WERI-Rb-1 (cell line): ENCODE measurements at regions not wholly inside any gene's neighbourhood (a gene's known extent, or its start where the extent isn't known, plus 50 kb on each side); places are given as distances from the start of the nearest gene placed in this dataset.

Experiments used
- DNase-seq: peaks from one replicate; pipeline ENCODE4 v3.0.0-alpha.2; 2020
- H3K27ac ChIP-seq: fragments of 250-450 bp; sonication (Bioruptor Pico); 2 replicates; pipeline ENCODE4 v1.5.1; 2020; ENCODE audit warnings: mild to moderate bottlenecking, moderate library complexity
- H3K27me3 ChIP-seq: fragments of 250-450 bp; sonication (Bioruptor Pico); 2 replicates; pipeline ENCODE4 v1.5.1; 2021; ENCODE audit warnings: mild to moderate bottlenecking, low read depth, moderate library complexity; ENCODE audit not compliant: insufficient read depth, severe bottlenecking
- H3K36me3 ChIP-seq: fragments of 250-450 bp; sonication (Bioruptor Pico); 2 replicates; pipeline ENCODE4 v1.5.1; 2020; ENCODE audit warnings: mild to moderate bottlenecking, moderate library complexity
- H3K4me3 ChIP-seq: 2 replicates; pipeline ENCODE4 v1.5.1; 2011; ENCODE audit warnings: low read depth, mild to moderate bottlenecking, control low read depth, low read length
- H3K9me3 ChIP-seq: fragments of 250-450 bp; sonication (Bioruptor Pico); 2 replicates; pipeline ENCODE4 v1.5.1; 2021; ENCODE audit warnings: mild to moderate bottlenecking, moderate library complexity; ENCODE audit not compliant: severe bottlenecking
- TF ChIP-seq, protein P1 (sequence below): IDR thresholded peaks from 2 replicates; pipeline ENCODE4 v1.5.1; 2011; ENCODE audit warnings: low read depth, mild to moderate bottlenecking, control low read depth, inconsistent platforms, low read length

DNA sequence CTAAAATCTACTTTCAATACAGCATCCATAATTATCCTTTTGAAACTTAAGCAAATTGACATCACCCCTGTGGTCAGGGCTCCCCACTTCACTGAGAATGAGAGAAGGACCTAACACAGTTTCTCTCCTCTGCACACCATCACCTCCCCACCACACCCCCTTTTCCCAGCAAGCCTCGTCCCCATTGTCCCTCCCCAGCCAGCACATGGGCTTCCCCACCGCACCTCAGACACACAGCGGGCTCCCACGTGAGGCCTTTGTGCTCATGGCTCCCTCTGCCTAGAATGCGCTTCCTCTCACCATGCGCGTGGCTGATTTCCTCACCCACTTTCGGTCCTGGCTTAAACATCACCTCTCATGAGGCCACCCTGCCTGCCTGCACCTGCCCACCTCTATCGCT is 639.0 kb upstream of the FRG1 start:
- no peak for DNase-seq
- no peak overlapping the region for H3K4me3 ChIP-seq
- no peak overlapping the region for H3K27ac ChIP-seq
- peaks cover 57% of the 10 kb centered on the region for H3K27me3 ChIP-seq
- H3K9me3 ChIP-seq, result no peaks in the 10 kb centered on the region
- H3K36me3 ChIP-seq, result no peaks in the 10 kb centered on the region
- TF ChIP-seq, protein P1, sequence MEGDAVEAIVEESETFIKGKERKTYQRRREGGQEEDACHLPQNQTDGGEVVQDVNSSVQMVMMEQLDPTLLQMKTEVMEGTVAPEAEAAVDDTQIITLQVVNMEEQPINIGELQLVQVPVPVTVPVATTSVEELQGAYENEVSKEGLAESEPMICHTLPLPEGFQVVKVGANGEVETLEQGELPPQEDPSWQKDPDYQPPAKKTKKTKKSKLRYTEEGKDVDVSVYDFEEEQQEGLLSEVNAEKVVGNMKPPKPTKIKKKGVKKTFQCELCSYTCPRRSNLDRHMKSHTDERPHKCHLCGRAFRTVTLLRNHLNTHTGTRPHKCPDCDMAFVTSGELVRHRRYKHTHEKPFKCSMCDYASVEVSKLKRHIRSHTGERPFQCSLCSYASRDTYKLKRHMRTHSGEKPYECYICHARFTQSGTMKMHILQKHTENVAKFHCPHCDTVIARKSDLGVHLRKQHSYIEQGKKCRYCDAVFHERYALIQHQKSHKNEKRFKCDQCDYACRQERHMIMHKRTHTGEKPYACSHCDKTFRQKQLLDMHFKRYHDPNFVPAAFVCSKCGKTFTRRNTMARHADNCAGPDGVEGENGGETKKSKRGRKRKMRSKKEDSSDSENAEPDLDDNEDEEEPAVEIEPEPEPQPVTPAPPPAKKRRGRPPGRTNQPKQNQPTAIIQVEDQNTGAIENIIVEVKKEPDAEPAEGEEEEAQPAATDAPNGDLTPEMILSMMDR, result no peak

DNA sequence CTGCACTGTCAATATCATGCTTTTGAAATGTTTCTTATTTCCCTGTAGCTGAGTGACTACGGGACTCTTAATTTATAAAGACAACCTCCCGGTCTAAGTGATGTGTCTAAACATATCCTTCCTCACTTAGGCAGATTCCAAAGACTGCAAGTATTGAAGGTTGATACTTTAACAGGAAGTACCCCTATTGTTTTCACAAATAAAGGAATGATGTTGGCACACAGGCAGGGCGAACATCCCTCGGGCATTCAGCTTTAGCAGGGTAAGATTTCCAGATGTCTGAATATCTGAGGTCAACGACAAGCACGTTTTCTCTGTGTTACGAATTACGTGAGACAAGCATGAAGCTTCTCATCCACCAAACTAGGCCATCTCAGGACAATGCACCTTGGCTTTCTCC is 638.0 kb upstream of the FRG1 start:
- DNase-seq, result no peak
- Histone ChIP-seq H3K9me3 (no peaks in the 10 kb centered on the region), H3K27me3 (peaks cover 61% of the 10 kb centered on the region), H3K4me3 (no peak overlapping the region), H3K27ac (no peak overlapping the region), H3K36me3 (no peaks in the 10 kb centered on the region)
- TF ChIP-seq, protein P1, result no peak

DNA sequence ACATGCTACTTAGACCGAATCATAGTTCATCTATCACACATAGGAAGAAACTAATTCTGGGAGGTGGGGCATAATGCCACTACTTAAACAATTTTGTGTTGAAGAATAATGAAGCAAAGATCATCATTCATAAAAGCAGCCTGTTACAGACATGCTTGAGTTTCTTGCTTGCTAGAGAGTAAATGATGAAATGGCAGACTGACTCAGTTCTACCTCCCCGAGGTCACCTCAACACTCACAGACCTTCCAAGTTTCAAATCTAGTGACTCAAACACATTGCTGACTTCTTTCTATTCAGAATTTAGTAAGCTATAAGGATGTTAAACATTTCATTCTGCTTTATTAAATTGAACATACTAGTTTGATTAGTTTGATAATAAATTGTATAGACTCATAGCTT is 636.5 kb upstream of the FRG1 start:
- Histone ChIP-seq H3K27me3 (peaks cover 61% of the 10 kb centered on the region), H3K9me3 (no peaks in the 10 kb centered on the region), H3K27ac (no peak overlapping the region), H3K36me3 (no peaks in the 10 kb centered on the region), H3K4me3 (no peak overlapping the region)
- TF ChIP-seq, protein P1, result no peak
- no peak for DNase-seq

DNA sequence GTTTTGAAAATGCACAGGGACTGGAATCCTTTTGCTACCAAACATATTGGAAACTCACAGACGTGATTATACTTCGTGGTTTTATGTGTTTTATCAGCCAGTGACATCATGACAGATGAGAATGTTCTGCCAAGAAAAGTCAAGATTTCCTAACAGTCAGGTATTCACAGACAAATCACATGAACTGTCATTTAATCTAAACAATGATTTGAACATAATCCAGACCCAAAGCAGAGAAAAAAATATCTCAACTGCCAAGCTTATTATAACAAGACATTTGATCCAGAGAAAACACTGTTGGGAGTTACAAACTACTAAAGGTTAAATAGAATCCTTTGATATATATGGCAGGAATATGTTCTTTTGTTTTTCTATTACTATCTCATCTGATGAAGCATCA is 635.9 kb upstream of the FRG1 start:
- no peak overlapping the region for H3K27ac ChIP-seq
- peaks cover 57% of the 10 kb centered on the region for H3K27me3 ChIP-seq
- TF ChIP-seq, protein P1, result no peak
- no peak overlapping the region for H3K4me3 ChIP-seq
- H3K9me3 ChIP-seq, result no peaks in the 10 kb centered on the region
- no peak for DNase-seq
- no peaks in the 10 kb centered on the region for H3K36me3 ChIP-seq

DNA sequence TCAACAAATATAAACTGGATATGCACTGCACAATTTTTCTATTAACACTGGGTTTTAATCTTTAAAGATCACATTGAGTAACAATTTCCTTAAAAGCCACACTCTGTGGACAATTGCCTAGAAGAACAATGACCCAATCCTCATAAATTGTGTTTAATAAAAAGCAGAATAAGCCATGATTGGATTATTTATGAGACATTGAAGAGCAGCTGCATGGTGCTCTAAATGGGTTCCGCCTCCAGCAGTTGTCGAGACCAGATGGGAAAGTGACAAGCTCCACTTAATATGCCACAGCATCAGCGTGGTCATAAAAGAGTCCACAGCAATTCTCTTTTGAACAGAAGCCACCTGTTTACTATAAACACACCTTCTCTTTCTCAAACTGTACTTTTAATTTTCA is 635.2 kb upstream of the FRG1 start:
- Histone ChIP-seq H3K27ac (no peak overlapping the region), H3K9me3 (no peaks in the 10 kb centered on the region), H3K4me3 (no peak overlapping the region), H3K27me3 (peaks cover 56% of the 10 kb centered on the region), H3K36me3 (no peaks in the 10 kb centered on the region)
- TF ChIP-seq, protein P1, result no peak
- DNase-seq, result no peak

DNA sequence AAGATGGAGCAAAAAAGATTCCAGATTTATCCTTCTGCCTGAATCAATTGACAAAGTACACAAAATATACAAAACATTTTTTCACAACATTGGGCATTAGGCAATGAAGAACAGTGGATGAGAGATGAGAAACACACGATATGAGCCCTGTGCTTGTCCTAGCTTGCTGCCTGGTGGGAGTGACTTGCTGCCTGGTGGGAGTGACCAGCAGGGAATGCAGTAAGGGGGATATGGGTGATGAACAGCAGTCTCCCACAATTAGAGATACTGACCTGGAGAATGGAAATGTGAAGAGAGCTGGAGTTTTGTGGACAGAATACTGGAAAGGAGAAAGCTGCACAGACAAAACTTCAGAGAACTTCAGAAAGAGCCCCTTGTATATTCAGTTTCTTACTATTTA is 629.4 kb upstream of the FRG1 start:
- Histone ChIP-seq H3K9me3 (no peaks in the 10 kb centered on the region), H3K4me3 (no peak overlapping the region), H3K36me3 (no peaks in the 10 kb centered on the region), H3K27ac (no peak overlapping the region), H3K27me3 (peaks cover 62% of the 10 kb centered on the region)
- no peak for DNase-seq
- TF ChIP-seq, protein P1, result no peak
